DMS 273 treated with DMSO at 0.1 percent for 48 hours (cell line): ENCODE measurements at regions not wholly inside any gene's neighbourhood (a gene's known extent, or its start where the extent isn't known, plus 50 kb on each side); places are given as distances from the start of the nearest gene placed in this dataset.

Experiments used
- DNase-seq: peaks from one replicate; lab custom pipeline; 2025; lab: John Stamatoyannopoulos, UW

DNA sequence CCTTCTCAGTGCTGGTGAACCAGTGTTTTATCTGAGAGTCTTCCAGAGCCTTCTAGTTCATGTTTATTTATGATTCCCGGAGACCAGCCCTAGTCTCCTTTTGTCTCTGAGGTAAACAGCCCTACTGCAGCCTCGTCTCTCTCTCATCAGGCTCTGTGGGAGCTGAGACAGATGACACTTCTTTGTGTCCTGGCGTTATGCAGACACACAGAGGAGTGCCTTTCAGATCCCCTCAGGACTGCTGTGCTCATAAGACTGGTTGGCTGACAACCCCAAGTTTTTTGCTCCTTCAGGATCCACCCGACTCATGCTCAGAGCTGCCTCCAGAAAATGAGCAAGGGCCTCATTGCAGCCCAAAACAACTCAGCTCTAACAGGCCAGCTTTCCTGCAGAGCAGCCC is 523.8 kb upstream of the SPHKAP start:
- DNase-seq = no peak

GRCh38 chr2:228703152-228703551 is 521.7 kb upstream of the SPHKAP start:
- no peak for DNase-seq

- DNase-seq = no peak
Measured at GRCh38 chr2:228701506-228701905, 520.0 kb upstream of the SPHKAP start.

DNA sequence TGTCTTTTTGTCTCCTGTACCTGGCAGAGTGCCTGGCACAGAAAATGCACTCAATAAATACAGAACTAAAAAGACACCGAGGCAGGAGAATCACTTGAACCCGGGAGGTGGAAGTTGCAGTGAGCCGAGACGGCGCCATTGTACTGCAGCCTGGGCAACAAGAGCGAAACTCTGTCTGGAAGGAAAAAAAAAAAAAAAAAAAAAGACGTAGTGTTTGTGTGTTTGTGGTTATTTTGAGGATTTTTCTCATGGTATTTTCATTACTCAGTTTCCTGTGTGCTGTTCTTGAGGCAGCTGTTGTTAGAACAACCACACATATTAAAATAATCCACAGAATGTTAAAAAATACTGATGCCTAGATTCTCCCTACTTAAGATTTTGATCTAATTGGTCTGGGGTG is 519.2 kb upstream of the SPHKAP start:
- no peak for DNase-seq

DNA sequence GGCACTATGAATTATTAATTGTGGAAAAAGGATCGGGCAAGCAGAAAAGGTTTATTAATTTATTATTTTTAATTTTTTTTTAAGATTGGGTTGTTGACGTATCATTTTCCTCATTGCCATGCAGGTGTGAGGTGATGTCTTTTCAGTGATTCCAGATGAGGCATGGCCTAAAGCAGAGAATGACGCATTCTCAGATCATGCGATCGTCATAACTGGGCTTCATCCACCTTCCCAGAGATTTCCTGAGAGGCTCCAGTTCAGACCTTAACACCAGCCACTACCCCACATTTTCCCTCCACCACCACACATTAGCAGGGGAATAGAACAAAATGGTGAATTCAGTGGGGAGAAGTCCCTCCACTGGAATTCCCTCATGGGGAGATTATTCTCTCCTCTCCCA is 518.4 kb upstream of the SPHKAP start:
- DNase-seq = no peak

DNA sequence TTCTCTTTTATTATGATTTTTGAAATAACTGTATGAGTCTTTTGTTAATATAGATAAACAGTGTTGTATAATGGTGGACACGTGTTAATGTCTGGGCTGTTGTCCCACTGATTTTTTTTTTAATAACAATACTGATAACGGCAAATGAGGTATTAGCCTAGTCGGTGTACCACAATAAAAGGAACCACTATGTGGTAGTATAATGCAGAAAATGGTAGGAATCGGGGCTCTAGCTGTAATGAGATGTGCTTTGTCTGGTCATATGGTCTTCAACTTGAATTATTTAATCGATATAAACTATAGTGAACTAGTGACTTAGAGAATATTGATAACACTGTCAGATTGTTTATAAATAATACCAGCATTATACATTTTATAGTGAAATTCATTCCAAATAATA is 517.9 kb upstream of the SPHKAP start:
- DNase-seq = no peak

GRCh38 chr2:228698963-228699362 is 517.5 kb upstream of the SPHKAP start:
- no peak for DNase-seq

DNA sequence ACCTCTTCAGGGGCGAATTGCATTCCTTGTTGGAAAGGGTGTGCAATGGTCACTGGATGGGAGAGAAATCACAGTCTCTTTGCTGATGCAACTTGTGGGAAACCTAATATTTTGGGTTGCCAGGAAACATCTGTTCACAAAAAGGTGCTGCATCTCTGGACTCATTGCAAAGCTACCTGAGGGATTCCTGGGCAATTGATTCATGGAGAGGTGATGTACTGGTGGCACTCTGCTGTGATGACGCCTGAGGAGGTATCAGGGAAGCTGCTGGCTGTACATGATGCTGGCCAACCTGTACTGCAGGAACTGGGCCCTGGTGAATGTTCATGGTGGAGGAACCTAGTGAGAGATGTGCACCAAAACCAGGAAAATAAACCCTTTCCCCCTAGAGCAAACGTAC is 516.0 kb upstream of the SPHKAP start:
- DNase-seq = no peak

GRCh38 chr2:228690681-228691080 is 509.2 kb upstream of the SPHKAP start:
- no peak for DNase-seq

DNA sequence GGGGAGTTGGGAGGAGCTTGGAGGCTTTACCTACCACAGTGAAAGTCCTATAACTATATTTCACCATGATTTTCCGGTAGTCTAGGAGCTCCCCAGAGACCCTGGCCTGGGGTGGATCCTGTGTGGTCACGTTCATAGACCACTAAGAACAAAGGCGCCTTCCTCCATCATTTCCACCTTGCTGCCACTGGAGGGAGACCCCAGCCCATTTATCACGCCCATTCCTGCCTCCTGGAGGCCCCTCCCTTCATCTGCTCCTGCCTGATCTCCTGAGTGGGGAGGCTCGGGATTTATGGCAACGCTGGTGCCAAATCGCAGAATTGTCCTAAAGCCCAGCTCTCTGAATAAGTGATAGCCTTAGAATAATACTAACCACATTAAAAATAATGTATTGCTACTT is 507.6 kb upstream of the SPHKAP start:
- DNase-seq = no peak

DNA sequence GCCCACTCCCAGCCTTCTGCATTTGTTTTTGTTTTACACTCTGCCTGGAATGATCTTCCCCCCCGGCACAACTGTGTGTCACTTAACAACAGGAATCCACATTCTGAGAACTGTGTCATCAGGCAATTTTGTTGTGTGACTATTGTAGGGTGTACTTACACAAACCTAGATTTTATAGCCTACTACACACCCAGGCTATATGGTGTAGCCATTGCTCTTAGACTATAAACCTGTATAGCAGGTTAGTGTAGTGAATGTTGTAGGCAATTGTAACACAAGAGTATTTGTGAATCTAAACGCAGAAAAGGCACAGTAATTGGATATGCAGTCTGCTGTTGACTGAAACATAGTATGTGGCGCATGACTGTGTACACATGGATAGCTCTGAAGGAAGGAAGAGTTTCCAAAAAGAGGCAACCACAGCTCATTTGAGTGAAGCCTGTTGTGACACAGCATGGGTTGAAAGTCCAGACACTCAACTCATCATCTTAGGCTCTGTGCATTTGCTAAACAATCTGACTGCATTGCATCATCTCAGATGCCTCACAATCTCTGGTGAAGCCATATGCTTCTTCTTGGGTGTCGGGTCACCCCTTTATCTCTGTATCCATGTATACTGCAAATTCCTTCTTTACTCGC is 506.6 kb upstream of the SPHKAP start:
- no peak for DNase-seq

- DNase-seq = no peak
Measured at GRCh38 chr2:228681979-228682378, 500.5 kb upstream of the SPHKAP start.

- DNase-seq = peak; percentile 4
Measured at GRCh38 chr2:228681426-228681825, 499.9 kb upstream of the SPHKAP start.

DNA sequence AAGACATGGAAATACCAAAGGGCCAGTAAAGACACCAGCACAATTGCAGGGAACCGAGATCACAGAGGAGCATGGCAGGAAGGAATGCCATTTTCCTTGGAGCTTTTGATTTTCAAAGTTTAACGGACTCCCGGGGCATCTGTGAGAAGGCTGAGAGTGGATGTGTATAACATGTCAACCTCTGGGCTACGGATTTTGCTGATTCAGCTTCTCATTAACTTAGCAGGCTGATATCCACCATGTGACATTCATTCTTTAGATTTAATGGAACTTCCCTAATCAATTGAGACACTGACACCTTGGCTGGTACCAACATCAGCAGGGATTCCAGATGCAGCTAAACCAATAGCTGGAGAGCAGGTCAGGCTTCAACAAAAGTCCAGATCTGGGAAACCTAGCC is 496.6 kb upstream of the SPHKAP start:
- DNase-seq = no peak

GRCh38 chr2:228675646-228676045 is 494.2 kb upstream of the SPHKAP start:
- DNase-seq = no peak

DNA sequence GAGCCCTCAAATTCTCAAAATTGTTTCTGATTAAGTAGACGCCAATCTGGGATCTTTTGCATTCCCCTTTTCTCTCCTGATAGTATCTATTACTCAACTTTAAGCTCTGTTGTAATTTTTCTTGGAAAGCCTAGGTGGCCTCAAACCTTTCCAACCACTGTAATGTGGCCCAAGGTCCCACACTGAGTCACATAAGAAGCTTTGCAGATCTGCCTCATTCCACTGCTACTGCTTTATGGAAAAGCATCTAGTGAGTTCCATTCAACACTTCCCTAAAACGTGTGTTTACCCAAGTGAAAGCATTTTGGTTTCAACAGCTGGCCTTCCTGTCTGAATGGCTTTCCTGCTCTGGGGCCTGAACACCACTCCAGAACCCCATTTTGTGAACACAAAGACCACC is 493.6 kb upstream of the SPHKAP start:
- no peak for DNase-seq

DNA sequence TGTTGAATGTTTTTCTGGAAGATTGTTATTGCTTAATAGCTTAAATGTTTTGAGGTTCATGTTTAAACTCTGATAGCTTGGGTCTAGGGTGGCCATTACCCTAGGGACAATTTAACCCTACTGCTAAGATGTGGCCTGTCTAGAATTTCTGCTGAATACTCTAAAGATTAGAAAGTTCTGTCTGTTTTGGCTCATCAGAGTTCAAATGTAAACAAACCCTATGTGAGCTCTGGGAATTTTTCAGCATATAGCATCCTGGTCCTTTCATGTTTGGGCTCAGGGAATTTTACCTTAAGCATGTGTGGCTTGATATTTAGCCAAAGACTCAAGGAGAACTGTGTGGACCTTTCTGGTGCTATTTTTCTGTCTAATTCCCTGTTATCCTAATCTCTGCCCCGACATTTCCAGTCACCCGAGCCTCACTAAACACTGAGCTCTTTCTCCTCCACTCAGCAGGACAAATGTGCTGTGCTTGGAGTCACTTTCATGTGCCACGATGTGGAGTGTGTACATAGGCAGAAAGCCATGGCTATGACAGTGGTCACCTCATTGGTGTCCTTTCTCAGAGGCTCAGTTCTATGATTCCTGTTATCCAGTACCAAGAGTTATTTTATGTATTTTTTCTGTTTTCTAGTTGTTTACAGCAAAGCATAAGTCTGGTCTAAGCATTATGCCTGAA is 492.5 kb upstream of the SPHKAP start:
- DNase-seq = no peak

DNA sequence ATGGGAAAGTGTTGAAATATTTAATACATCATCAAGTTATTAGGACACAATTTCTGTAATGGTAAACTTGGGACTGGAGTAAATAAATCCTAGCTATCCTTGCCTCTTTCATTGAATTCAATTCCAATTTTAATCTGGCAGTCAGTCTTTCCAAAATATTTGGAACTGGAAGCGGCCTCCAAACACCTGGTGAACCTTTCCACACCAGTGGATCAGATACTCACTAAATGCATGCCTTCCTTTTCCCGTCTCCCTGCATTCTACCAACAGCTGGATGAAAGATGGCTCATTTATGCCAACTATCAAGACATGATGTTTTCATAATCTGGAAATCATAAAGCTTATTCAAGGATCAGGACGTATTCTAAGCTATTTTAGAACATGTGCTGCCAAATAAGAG is 488.2 kb upstream of the SPHKAP start:
- no peak for DNase-seq

GRCh38 chr2:228665232-228665631 is 483.7 kb upstream of the SPHKAP start:
- DNase-seq = no peak

DNA sequence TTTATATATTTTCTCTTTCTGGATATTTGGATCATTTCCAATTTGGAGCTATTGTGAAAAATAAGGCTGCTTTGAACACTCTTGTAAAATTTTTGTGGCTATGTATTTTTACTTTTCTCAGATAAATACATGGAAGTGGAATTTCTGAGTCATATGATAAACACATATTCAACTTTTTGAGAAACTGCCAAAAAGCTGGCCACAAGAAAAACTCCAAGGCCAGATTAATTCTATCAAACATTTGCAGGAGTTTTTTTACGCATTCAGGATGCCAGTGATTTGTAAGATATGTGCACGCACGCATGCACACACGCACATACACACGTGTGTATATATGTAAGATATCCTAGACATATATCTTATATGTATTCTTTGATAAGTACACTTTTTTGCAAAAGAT is 477.5 kb upstream of the SPHKAP start:
- DNase-seq = no peak

DNA sequence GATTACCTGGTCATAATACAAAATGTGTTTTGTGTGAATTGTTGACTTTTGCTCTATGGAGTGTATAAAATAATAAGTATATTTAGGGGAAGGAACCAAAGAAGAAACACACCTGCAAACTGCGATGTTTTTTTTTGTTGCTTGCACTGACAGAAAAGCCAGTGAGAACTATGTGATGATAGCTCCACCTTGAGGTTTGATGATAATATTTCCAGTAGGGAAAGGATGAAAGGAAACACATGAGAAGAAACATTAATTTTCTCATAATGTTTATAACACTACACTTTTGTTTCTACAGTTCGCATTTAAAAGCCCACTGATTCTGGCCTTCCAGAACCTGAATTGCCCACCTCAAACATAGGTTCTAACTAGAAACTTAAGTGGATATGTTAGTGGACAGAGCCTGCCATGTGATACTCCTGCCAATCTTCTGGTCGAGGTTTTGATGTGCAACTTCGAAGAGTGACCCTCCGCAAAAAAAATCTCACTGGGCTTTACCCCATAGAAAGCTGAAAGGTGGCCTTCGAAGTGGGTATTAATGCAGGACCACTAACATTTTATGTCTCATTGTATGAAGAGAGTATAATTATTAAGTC is 476.4 kb upstream of the SPHKAP start:
- peak; percentile 5 for DNase-seq

GRCh38 chr2:228655331-228655730 is 473.8 kb upstream of the SPHKAP start:
- DNase-seq = no peak

DNA sequence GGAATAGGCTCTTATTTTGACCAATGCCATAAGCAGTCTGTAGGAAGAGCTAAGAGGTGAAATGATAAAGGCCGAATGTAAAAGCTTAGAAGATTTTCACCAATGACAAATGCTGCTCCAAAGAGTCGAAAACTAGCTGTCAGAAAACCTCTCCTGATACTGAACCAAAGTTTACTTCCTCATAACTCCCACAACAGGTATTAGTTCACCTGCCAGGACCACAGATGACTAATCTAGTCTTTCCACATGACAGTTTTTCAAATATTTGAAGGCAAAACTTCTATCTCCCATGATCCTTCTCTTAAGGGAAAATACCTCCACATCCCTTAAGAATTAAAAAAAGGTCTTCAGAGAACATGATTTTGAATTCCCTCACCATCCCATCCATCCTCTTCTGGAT is 473.2 kb upstream of the SPHKAP start:
- no peak for DNase-seq

GRCh38 chr2:228653884-228654283 is 472.4 kb upstream of the SPHKAP start:
- no peak for DNase-seq
